Smooth muscle cell (in vitro differentiated cells): ENCODE measurements at regions not wholly inside any gene's neighbourhood (a gene's known extent, or its start where the extent isn't known, plus 50 kb on each side); places are given as distances from the start of the nearest gene placed in this dataset.

Experiments
- DNase-seq: peaks from one replicate; lab custom pipeline; 2025; ENCODE audit not compliant: unreplicated experiment; lab: John Stamatoyannopoulos, UW
- H2AFZ ChIP-seq: fragments of 200-600 bp; sonication (generic); 2 replicates; pipeline ENCODE4 v1.6.0; 2016; ENCODE audit warnings: antibody characterized with exemption, low read depth, mild to moderate bottlenecking
- H3F3A ChIP-seq: fragments of 200-600 bp; sonication (generic); 2 replicates; pipeline ENCODE4 v1.6.0; 2017; ENCODE audit warnings: antibody characterized with exemption, low read depth
- H3K27ac ChIP-seq: fragments of 200-600 bp; sonication (generic); 2 replicates; pipeline ENCODE4 v1.5.1; 2016; ENCODE audit warnings: low read depth, mild to moderate bottlenecking
- H3K27me3 ChIP-seq: fragments of 200-600 bp; sonication (generic); 2 replicates; pipeline ENCODE4 v1.6.1; 2016; ENCODE audit warnings: low read depth, mild to moderate bottlenecking
- H3K36me3 ChIP-seq: fragments of 200-600 bp; sonication (generic); 2 replicates; pipeline ENCODE4 v1.5.1; 2016; ENCODE audit warnings: low read depth
- H3K4me1 ChIP-seq: fragments of 200-600 bp; sonication (generic); 2 replicates; pipeline ENCODE4 v1.5.1; 2016; ENCODE audit warnings: low read depth
- H3K4me2 ChIP-seq: fragments of 200-600 bp; sonication (generic); 2 replicates; pipeline ENCODE4 v1.6.0; 2016; ENCODE audit warnings: mild to moderate bottlenecking
- H3K4me3 ChIP-seq: fragments of 200-600 bp; sonication (generic); 2 replicates; pipeline ENCODE4 v1.5.1; 2016; ENCODE audit warnings: mild to moderate bottlenecking
- H3K79me2 ChIP-seq: fragments of 200-600 bp; sonication (generic); 2 replicates; pipeline ENCODE4 v1.6.0; 2016; ENCODE audit warnings: low read depth, mild to moderate bottlenecking
- H3K9ac ChIP-seq: fragments of 200-600 bp; sonication (generic); 2 replicates; pipeline ENCODE4 v1.6.0; 2016; ENCODE audit warnings: low read depth
- H3K9me3 ChIP-seq: fragments of 200-600 bp; sonication (generic); replicated peaks from 2 replicates; pipeline ENCODE4 v1.5.1; 2016; ENCODE audit warnings: low read depth
- H4K20me1 ChIP-seq: fragments of 200-600 bp; sonication (generic); 2 replicates; pipeline ENCODE4 v1.6.0; 2016; ENCODE audit warnings: low read depth
- WGBS: methylation state at CpG from one replicate; pipeline ENCODE4 v1.1.7; 2016; ENCODE audit warnings: low lambda C conversion rate; 5-methylcytosine and 5-hydroxymethylcytosine counted together
- TF ChIP-seq, protein P1 (sequence below): fragments of 200-600 bp; sonication (generic); IDR thresholded peaks from 2 replicates; pipeline ENCODE4 v1.5.1; 2017; ENCODE audit warnings: borderline replicate concordance, mild to moderate bottlenecking, antibody characterized with exemption; ENCODE audit not compliant: insufficient read depth, poor library complexity, severe bottlenecking

DNA sequence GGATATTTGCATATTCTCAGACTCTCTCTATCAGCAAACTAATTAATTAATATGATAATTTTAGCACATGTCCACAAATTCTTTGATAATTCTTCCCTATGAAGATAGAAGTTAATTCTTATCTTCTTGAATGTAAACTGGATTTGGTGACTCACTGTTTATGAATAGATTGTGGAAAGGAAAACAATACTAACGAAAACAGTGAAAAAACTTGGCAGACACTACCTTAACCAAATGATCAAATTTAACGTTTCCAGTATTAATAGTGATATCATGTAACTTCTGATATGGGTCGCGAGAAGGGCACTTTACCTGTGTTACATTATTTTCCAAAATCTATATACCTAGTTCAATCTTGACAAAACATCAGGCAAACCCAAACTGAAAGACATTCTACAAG lies 401.0 kb downstream of the SI start:
- Histone ChIP-seq H3K36me3 (no peaks in the 10 kb centered on the region), H3K79me2 (no peaks in the 10 kb centered on the region), H3K9me3 (no peaks in the 10 kb centered on the region)

DNA sequence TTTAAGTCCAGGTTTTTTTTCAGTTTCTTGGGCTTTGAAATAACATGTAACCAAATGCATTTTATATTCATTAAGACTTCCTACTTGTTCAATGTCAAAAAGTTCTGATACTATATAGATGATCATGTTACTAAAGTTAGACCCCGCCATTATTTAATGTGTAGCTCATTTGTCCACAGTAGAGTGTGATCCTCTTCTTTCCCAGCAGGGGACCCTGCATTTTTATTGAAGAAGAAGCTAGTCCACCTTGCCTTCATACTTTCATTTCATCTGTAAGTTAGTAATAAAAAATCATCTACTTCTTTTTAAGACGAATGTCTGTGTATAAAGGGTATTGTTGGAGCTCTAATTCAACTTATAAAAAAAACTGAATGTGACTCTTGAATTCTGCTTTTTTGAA lies 404.6 kb downstream of the SI start:
- no peaks in the 10 kb centered on the region for H3K79me2 ChIP-seq
- no peaks in the 10 kb centered on the region for H3F3A ChIP-seq
- H3K4me3 ChIP-seq = no peak overlapping the region
- H4K20me1 ChIP-seq = no peaks in the 10 kb centered on the region
- H3K4me2 ChIP-seq = no peak overlapping the region
- no peaks in the 10 kb centered on the region for H3K36me3 ChIP-seq
- no peaks in the 10 kb centered on the region for H3K4me1 ChIP-seq
- 85% methylated on average over 2 of the region's 2 CpGs for WGBS
- H2AFZ ChIP-seq = no peak overlapping the region
- H3K27me3 ChIP-seq = no peaks in the 10 kb centered on the region
- DNase-seq = no peak
- H3K27ac ChIP-seq = no peak overlapping the region
- H3K9ac ChIP-seq = no peak overlapping the region
- TF ChIP-seq, protein P1, sequence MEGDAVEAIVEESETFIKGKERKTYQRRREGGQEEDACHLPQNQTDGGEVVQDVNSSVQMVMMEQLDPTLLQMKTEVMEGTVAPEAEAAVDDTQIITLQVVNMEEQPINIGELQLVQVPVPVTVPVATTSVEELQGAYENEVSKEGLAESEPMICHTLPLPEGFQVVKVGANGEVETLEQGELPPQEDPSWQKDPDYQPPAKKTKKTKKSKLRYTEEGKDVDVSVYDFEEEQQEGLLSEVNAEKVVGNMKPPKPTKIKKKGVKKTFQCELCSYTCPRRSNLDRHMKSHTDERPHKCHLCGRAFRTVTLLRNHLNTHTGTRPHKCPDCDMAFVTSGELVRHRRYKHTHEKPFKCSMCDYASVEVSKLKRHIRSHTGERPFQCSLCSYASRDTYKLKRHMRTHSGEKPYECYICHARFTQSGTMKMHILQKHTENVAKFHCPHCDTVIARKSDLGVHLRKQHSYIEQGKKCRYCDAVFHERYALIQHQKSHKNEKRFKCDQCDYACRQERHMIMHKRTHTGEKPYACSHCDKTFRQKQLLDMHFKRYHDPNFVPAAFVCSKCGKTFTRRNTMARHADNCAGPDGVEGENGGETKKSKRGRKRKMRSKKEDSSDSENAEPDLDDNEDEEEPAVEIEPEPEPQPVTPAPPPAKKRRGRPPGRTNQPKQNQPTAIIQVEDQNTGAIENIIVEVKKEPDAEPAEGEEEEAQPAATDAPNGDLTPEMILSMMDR = peak; percentile 28
- H3K9me3 ChIP-seq = no peaks in the 10 kb centered on the region

More for the DNA sequence above, 401.0 kb downstream of the SI start:
- 87% methylated on average over 4 of the region's 4 CpGs for WGBS
- TF ChIP-seq, protein P1 = no peak
- no peaks in the 10 kb centered on the region for H3F3A ChIP-seq
- H3K27me3 ChIP-seq = no peaks in the 10 kb centered on the region
- DNase-seq = no peak
- no peak overlapping the region for H3K4me2 ChIP-seq
- no peak overlapping the region for H3K4me3 ChIP-seq
- no peak overlapping the region for H3K27ac ChIP-seq
- no peaks in the 10 kb centered on the region for H4K20me1 ChIP-seq
- no peak overlapping the region for H3K9ac ChIP-seq
- H3K4me1 ChIP-seq = no peaks in the 10 kb centered on the region
- no peak overlapping the region for H2AFZ ChIP-seq

DNA sequence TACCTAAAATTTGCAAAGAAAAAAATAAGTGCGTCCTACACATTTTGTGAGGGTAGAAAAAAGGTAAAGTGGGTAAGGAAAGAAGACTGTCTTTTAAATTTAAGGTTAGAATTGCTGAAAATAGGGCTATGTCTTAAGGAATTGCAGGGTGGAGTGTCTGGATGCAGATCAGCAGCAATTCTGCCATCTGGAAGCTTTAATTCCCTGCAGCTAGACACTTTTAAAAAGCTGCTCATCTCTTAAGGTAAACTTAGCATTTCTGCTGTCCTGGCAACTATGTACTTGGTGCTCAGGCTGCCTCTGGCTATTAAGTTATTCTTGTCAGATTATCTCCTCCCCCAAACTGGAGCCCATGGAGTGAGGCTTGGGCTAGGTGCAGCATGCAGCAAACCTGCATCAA lies 420.2 kb downstream of the SI start:
- H3K79me2 ChIP-seq = no peaks in the 10 kb centered on the region
- TF ChIP-seq, protein P1 = no peak
- no peaks in the 10 kb centered on the region for H3F3A ChIP-seq
- no peaks in the 10 kb centered on the region for H3K36me3 ChIP-seq
- H3K4me2 ChIP-seq = no peak overlapping the region
- H3K4me1 ChIP-seq = no peaks in the 10 kb centered on the region
- H3K27me3 ChIP-seq = no peaks in the 10 kb centered on the region
- H3K4me3 ChIP-seq = no peak overlapping the region
- no peaks in the 10 kb centered on the region for H4K20me1 ChIP-seq
- WGBS = 100% methylated on average over 1 of the region's 1 CpG
- no peak overlapping the region for H2AFZ ChIP-seq
- no peak overlapping the region for H3K27ac ChIP-seq
- no peaks in the 10 kb centered on the region for H3K9me3 ChIP-seq
- no peak overlapping the region for H3K9ac ChIP-seq
- no peak for DNase-seq

DNA sequence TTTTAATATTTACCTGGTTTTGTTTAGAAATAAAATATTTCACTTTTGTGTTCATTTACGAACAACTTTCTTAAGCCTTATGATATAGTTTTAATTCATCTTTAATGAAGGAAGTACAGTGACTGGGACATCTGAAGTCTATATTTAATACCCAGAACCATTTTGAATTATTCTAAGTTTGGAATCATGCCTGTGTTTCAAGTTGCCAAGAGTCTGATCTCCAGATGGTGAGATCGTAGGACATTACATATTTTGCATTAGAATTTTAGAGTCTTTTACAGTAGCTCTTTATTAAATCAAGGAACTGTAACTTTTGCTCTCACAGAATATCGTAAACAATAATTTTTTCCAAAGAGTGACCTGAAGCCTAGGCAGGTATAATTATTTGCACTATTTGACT lies 420.7 kb downstream of the SI start:
- Histone ChIP-seq H3K9ac (no peak overlapping the region), H3K36me3 (no peaks in the 10 kb centered on the region), H3K4me1 (no peaks in the 10 kb centered on the region), H3F3A (no peaks in the 10 kb centered on the region), H2AFZ (no peak overlapping the region), H3K4me2 (no peak overlapping the region), H3K4me3 (no peak overlapping the region), H3K79me2 (no peaks in the 10 kb centered on the region), H4K20me1 (no peaks in the 10 kb centered on the region), H3K27me3 (no peaks in the 10 kb centered on the region), H3K27ac (no peak overlapping the region), H3K9me3 (no peaks in the 10 kb centered on the region)
- TF ChIP-seq, protein P1 = no peak
- 90% methylated on average over 3 of the region's 3 CpGs for WGBS
- no peak for DNase-seq
